GM18909 (cell line): ENCODE measurements at regions not wholly inside any gene's neighbourhood (a gene's known extent, or its start where the extent isn't known, plus 50 kb on each side); places are given as distances from the start of the nearest gene placed in this dataset.

Experiments
- ATAC-seq: cut with Tn5 transposase; IDR thresholded peaks from one replicate; pipeline ENCODE4 v1.9.1; 2021; ENCODE audit warnings: mild to moderate bottlenecking; ENCODE audit not compliant: unreplicated experiment, poor library complexity

DNA sequence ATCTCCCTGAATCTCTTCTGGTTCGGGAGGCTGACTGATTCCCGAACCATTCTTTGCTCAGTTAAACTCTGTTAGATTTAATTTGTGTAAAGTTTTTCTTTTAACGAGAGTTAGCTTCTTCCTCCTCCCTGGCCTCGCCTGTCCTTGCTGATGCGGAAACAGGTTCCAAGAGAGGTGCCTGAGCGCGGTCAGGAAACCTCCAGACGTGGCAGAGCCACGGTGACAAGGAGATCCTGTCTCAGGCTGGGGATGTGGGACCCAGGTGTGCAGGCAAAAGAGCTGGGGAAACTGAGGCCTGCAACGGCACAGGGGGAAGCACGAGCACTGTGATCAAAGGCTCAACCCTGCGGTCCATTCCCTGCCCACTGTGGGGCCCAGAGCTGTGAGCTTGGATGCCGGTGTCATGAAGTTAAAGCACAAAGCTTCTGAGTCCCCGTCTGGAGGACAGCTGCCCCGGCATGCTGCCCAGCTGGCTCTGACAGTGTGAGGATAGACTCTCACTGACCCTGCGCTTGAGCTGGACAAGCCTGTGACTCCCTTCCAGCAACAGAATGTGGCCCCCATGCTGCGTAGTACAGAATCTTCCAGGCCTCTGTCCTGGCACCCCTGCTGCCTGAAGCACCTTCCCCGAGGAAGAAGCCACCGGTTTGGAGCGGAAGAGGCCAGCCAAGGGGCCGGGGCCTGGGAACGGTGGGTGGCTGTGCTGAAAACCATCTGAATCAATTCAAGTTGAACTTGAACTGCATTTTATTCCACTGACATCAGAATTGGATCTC lies 960.6 kb downstream of the BRD1 start:
- ATAC-seq = no peak

DNA sequence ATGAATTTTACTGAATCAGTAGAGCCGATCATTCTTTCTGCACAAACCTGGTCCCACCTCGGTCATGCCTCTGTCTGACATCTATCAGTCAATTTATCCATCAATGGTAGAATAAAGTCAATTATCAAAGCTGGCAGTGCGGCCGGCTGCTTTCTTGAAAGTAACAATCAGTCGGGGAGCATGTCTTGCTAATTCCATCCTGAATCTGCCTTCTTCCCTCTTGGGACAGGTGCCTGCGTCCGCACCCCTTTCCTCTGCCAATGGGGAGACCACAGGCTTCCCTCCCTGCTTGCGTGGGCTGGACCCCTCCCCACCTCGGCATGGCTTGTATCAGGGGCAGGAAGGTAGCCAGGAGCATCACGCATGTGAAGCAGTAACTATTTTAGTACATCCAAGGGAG lies 962.9 kb downstream of the BRD1 start:
- no peak for ATAC-seq

DNA sequence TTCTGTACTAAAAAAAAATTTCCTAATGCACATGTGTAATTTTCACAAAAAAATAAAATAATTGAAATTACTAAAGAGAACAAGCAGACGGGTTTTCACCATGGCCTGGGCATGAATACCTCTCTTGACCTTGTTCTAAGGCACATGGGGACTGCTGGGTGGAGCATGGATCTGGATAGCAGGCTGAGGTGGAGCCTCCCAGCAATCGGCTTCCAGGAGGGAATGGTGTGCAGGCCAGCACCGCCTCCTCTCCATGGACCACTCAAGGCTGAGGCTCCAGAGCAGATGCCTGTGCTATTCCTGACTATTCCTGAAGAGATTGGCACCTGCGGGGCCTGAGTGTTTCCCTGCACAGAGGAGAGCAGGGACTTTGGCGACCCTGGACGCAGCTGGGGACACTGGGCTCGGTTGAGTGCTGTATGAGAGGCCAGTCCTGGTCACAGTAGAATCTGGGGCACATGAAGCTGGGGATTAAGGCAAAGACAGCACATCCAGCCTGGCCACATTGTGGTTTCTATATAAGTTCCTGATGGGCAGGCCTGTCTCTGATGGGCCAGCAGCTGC lies 963.6 kb downstream of the BRD1 start:
- ATAC-seq = no peak

DNA sequence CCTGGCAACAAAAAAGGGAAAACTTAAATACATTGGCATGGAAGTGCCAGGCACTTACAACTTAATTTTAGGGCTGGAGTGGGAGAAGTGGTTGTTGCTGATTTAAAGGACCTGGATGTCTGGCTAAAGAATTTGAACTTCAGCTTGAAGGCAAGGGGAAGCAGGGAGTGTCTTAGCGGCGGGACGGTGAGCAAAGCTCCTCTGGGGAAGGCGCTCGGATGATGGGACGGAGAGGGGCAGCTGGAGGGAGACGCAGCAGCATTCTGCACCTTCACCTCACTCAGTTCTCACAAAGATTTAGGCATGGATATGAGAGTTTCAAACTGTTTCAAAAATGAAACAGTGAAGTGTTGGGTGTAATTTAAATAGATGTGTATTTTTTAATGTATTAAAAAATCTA lies 967.1 kb downstream of the BRD1 start:
- ATAC-seq = no peak

DNA sequence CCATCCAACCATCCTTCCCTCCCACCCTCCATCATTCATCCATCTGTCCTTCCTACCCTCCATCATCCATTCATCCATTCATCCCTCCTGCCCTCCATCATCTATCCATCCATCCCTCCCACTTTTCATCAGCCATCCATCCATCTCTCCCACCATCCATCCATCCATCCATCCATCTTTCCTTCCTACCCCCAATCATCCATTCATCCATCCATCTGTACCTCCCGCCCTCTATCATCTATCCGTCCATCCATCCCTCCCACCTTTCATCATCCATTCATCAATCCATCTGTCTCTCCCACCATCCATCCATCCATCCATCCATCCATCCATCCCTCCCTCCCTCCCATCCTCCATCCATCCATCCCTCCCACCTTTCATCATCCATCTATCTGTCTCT lies 968.8 kb downstream of the BRD1 start:
- ATAC-seq = no peak

DNA sequence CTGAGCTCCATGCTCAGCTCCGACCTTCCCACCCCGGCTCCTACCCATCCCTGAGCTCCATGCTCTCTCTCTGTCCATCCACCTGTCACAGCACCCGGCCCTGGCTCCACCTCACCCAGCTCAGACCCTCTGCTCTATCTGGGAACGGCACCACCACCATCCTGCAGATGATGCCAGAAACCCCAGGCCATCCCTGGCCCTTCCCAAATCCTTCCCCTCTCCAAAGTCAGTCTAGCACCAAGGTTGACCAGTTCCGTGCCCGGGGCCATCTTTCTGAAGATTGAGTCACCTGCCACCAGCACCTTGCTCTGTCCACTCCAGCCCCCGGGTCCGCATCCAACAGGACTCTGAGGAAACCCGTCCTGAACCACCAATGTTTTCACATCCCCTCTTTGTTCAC lies 969.6 kb downstream of the BRD1 start:
- no peak for ATAC-seq

DNA sequence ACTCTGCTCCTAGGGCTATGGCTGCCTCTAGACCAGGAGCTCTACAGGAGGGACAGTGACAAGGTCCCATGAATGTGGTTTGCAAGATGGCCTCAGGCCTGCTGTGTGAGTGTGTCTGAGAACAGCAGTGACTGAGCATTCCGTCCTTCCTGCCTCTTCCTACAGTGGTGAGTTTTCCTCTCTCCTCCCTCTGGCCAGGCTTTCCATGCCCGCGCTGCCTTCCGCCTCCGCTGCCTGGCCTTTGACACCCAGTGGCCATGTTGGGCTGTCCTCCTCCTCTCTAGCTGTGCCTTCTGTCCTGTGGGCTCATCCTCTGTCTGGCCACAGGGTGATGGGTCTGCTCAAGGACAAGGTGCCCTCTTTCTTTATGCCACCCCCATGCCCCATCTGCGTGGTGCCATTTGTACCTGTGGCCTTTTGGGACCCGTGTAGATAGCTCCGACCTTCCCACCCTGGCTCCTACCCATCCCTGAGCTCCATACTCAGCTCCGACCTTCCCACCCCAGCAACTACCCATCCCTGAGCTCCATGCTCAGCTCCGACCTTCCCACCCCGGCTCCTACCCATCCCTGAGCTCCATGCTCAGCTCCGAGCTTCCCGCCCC lies 970.4 kb downstream of the BRD1 start:
- no peak for ATAC-seq

DNA sequence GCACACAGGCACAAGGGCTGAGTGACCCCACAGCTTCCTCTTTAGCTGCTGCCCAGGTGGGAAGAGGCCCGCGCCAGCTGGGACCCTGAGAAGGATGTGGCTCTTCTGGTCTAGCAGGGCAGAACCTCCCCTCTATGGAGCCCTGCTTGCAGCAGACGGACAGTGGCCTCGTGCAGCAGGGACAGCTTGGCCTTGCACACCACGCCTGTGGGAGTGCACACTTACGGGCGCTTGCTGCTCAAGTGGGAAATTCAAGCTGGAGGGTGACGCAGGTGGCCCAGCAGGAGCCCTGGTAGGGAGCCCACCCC lies 971.4 kb downstream of the BRD1 start:
- ATAC-seq = no peak

DNA sequence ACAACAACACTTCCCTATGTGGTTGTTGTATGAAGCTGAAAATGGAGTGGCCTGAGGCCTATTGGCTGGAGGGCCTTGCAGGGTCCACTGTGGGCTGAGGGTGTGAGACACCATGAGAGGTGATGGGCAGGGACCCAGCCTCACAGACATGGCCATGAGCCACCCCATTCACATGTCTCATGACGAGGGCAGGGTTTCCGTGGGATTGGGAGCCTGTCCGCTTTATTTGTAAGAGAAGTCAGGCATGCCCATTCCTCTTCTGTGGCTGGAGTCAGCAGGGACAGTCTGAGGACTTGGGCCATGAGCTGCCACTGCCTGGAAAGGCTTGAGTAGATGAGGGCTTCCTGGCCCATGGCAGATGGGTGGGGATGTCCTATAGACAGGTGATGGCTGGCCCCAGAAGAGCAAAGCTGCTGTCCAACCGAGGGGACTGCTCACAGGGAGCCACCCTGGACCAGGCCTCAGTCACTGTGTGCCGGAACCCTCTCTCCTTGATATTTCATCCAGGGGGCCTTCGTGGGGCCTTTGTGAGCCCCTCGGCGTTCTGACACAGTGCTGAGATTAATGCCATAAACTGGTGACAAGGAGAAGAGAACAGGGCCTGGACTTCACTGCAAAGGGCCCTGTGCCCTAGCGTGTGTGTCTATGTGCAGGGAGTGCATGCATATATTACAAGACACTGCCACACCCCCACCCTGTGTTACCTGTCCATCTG lies 971.9 kb downstream of the BRD1 start:
- no peak for ATAC-seq

DNA sequence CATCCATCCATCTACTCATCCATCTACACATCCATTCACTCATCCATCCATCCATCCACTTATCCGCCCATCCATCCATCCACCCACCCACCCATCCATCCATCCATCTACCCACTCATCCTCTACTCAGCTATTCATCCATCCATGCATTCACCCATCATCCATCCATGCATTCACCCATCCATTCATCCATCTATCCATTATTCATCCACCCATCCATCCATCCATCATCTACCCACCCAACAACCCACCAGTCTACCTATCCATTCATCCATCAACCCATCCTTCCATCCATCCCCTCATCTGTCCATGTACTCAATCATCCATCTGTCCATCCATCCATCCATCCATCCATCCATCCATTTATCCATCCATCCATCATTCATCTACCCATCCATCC lies 972.7 kb downstream of the BRD1 start:
- ATAC-seq = no peak

DNA sequence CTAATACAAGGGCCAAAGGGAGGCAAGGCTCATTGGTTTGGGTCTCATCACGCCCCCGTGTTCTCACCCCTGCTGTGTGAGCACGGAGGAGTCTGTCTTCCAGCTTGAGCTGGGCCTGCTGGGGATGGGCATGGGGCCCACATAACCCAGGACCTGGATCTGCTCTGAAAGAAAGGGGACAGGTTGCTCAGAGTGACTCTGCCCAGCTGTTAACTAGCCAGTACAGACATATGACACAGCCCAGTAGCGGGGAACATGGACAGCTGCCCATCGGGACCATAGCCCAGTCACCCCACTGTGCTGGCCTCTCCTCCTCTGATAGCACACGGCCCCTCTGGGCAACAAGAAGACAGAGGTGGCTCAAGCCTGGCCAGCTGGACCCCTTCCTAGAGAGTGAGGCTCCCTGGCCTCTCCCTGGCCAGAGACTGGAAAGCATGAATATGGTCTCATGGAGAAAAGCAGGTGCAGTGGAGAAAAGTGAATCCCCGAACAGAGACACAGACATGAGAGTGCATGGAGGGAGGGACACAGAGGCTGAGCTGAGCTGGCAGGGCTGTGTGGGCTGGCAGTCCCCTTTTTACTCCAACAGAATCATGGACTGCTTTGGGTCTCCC lies 973.9 kb downstream of the BRD1 start:
- ATAC-seq = no peak

DNA sequence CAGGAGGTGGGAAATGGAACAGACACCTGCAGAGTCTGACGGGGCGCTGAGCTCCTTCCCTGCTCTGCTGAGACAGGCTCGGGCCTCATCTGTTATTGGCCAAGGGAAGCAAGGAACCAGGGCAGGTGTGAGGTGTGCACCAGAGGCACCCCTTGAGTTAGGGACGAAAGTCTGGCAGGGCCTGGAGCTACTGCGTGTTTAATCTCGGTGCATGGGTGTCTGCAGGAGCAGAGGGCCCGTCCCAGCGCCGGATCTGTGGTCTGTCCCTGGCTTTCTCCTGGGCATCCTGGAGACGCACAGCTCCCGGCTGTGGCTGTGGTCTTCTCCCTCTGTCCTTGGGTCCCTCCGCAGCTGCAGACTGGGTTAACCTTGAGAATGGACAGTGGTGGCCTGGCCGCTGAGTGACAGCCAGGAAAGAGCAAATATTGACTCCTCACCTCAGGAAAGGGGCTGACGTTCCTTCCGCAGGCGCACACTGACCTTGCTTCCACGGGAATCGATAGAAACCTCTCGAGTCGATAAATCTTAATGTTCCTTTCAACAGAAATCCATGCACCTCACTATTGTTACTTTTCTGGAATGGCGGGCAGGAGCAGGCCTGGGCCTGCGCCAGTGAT lies 975.6 kb downstream of the BRD1 start:
- ATAC-seq = no peak

DNA sequence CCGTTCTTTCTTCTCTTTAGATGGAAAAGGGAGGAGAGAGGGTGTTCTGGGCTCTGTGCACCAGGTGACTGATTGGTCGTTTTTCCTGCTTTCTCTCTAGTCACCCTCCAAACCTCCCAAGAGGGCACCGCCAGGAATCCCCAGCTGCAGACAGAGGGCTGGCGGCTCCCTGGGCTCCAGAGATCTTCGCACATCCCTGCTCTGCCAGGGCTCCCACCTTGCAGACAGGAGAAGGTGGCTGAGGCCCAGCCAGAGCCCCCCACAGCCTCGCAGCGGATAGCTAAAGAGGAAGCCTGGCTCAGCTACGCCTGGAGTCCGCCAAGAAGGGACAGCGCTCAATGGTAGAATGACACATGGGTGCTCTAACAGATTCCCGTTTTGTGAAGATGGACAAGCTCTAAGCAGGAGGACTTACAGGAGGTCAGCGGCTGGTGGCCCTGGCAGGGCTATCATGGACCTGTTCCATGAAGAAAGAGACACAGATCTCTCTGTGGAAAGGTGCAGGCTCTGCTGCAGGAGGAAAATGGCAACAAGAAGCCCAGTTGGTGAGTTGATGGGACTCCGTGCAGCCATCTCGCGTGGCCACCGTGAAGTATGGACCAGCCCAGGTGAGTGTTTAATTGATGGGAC lies 976.9 kb downstream of the BRD1 start:
- no peak for ATAC-seq

DNA sequence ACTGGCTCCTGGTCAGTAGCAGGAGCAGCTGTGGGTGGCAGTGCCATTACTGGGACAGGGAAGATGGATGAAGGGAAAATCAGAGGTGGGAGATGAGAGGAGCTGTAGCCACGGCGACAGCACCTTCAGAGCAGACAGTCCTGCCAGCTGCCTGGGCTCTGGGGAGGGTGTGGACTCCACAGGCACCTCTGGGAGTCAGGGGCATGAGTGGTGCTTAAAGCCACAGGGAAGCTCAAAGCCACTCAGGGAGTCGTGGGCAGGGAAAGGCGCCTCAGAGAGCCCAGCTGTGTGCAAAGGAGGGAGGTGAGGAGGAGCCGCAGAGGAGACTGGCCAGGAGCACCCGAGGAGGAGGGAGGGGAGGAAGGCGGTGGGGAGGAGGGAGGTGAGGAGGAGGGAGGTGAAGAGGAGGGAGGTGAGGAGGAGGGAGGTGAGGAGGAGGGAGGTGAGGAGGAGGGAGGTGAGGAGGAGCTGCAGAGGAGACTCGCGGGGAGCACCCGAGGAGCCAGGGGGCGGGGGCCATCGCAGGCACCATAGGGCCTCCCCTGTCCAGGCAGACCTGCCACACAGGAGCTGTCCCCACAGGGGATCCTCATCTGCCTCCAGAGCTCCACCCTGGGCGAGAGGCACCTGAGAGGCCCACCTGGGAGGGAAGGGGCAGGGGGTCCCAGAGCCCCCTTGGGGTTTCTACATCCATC lies 977.6 kb downstream of the BRD1 start:
- no peak for ATAC-seq

DNA sequence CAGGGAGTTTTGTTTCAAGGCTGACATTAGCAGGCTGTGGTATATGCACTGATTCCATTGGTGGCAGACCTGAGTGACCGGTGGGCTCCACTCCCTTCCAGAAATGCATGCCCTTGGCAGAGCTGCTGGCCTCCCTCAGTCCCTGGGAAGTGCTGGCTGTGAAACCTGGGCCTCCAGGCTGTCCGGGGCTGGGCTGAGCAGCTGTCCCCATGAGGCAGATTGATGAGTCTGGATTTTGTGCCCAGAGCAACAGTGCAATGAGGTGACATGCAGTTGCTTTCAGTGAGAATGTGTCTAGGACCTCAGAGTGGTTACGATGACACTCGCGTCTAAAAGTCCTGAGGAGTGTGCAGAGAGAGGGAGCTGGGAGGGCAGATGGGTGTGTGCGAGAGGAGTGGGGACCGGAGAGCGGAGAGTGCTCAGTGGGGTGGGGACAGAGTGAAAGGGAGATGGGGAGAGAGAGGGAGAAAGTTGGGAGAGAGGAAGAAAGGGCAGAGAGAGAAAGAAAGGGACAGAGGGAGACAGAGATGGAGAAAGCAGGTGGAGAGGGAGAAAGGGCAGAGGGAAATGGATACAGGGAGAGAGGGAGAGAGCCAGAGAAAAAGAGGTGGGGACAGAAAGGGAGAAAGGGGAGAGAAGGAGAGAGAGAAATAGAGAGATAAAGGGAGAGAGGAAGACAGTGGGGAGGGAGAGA lies 978.3 kb downstream of the BRD1 start:
- ATAC-seq = no peak

DNA sequence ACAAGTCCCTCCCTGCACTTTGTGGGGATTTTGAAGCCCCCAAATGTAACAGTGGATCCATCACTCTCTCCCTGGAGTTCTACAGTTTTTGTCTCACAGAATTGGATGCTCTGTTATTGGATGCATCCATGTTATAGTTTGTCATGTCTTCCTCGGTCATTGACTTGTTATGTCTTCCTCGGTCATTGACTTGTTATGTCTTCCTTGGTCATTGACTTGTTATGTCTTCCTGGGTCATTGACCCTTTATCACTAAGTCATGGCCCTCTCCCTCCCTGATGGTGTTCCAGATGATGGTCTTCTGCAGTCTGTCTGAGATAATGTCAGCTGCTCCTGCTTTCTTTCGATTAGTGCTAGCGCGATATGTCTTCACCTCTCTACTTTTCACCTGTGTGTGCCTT lies 981.5 kb downstream of the BRD1 start:
- ATAC-seq = no peak

DNA sequence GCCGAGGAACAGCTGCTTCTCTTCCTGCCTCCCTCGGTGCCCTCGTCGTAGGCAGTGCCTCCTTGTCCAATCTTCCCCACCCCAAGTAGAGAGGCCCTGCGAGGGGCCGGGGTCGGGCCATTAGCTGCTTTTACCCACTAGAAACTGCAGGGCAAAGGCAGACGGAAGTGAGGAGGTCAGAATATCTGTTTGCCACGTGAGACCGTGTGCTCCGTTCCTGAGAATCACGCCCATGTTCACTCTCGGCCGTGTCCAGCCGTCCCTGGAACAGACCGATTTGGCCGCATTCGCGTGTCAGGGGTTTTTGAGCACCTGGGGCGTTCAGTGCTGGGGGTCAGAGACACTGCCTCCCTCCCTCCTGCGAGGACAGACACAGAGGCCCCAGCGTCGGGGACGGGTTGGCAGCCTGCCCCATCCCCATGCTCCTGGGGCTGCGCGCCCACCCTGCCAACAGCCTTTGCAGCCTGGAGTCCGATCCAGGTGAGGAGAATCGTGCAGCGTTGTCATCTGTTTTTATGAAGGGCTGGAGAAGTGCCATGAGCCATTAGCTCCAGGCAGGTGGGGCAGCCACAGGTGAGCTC lies 982.2 kb downstream of the BRD1 start:
- ATAC-seq = no peak

DNA sequence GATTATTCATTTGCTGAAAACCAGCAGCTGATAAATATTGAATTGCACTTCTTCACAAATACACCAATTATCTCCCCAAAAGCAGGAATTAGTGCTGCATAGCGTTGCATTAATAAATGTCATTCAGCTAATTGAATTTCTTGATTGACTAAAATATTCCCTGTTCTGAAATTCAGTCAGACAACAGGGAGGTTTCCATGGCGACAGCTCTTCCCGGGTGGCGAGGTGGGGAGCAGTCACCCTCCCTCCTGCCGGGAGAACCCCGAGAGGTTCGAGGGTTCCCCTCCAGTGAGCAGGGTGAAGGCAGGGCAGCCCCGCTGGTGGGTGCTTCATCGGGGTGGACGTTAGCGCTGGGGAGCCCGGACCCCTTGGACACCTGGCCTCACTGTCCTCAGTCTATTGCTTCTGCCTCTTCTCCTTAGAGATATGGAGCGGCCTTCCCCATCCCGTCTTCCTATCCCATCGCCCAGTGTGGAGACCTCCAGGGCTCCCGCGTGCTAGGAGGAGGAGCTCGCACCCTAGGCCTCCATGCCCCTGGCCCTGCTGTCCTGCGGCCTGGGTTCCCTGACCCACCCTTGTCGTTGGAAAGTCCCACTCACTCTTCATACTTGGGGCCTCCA lies 983.5 kb downstream of the BRD1 start:
- no peak for ATAC-seq
